PC-3 (cell line): ENCODE measurements at regions not wholly inside any gene's neighbourhood (a gene's known extent, or its start where the extent isn't known, plus 50 kb on each side); places are given as distances from the start of the nearest gene placed in this dataset.

ENCODE experiments used
- ATAC-seq: fragments of 200-7000 bp; cut with Tn5 transposase; 2 replicates; pipeline ENCODE4 v1.9.1; 2020; ENCODE audit warnings: mild to moderate bottlenecking, moderate library complexity
- BruUV-seq: library from RNA; stranded (reverse); fragments of 400-500 nt; replicated peaks from 2 replicates; lab custom pipeline; 2021; lab: Mats Ljungman, UMichigan
- CTCF ChIA-PET: fragments of 300-600 bp; sonication (Branson Sonifier 250); formaldehyde crosslinking; loops from one replicate; lab custom pipeline; 2022; ENCODE audit warnings: antibody characterized with exemption; lab: Charles Lee
- POLR2A ChIA-PET: fragments of 300-600 bp; sonication (Branson Sonifier 250); formaldehyde crosslinking; loops from one replicate; lab custom pipeline; 2022; ENCODE audit warnings: antibody characterized with exemption; ENCODE audit not compliant: unreplicated experiment; lab: Charles Lee
- DNase-seq: peaks from one replicate; pipeline ENCODE4 v3.0.0-alpha.2; 2015
- H2AFZ ChIP-seq: fragments of 300-600 bp; sonication (generic); 2 replicates; pipeline ENCODE4 v1.6.0; 2016; ENCODE audit warnings: antibody characterized with exemption, low read length
- H3F3A ChIP-seq: fragments of 300-600 bp; sonication (generic); one replicate; pipeline ENCODE4 v1.6.0; 2017; ENCODE audit warnings: antibody characterized with exemption, low read length, control low read depth, mild to moderate bottlenecking; ENCODE audit not compliant: unreplicated experiment
- H3K27ac ChIP-seq: fragments of 300-600 bp; sonication (generic); 2 replicates; pipeline ENCODE4 v1.5.1; 2016; ENCODE audit warnings: mild to moderate bottlenecking, low read length
- H3K27me3 ChIP-seq: fragments of 300-600 bp; sonication (generic); 2 replicates; pipeline ENCODE4 v1.6.1; 2016; ENCODE audit warnings: low read length, mixed read lengths
- H3K36me3 ChIP-seq: fragments of 300-600 bp; sonication (generic); 2 replicates; pipeline ENCODE4 v1.6.1; 2016; ENCODE audit warnings: low read depth, mixed run types, low read length, mixed read lengths
- H3K4me1 ChIP-seq: fragments of 300-600 bp; sonication (generic); 2 replicates; pipeline ENCODE4 v1.5.1; 2016; ENCODE audit warnings: low read length; ENCODE audit not compliant: insufficient read depth
- H3K4me2 ChIP-seq: fragments of 300-600 bp; sonication (generic); 2 replicates; pipeline ENCODE4 v1.6.0; 2016; ENCODE audit warnings: low read length
- H3K4me3 ChIP-seq: fragments of 300-600 bp; sonication (generic); 2 replicates; pipeline ENCODE4 v1.5.1; 2016; ENCODE audit warnings: mild to moderate bottlenecking, low read length, mixed read lengths
- H3K79me2 ChIP-seq: fragments of 300-600 bp; sonication (generic); 2 replicates; pipeline ENCODE4 v1.6.1; 2017; ENCODE audit warnings: low read length, mixed read lengths
- H3K9ac ChIP-seq: fragments of 300-600 bp; sonication (generic); 2 replicates; pipeline ENCODE4 v1.6.0; 2016; ENCODE audit warnings: mild to moderate bottlenecking, low read length
- H3K9me2 ChIP-seq: fragments of 300-600 bp; sonication (generic); replicated peaks from 2 replicates; pipeline ENCODE4 v1.6.1; 2016; ENCODE audit warnings: mixed run types, low read length, mixed read lengths
- H3K9me3 ChIP-seq: fragments of 300-600 bp; sonication (generic); 2 replicates; pipeline ENCODE4 v1.6.1; 2016; ENCODE audit warnings: low read length, mixed read lengths
- H4K20me1 ChIP-seq: fragments of 300-600 bp; sonication (generic); 2 replicates; pipeline ENCODE4 v1.6.1; 2016; ENCODE audit warnings: low read length, mixed read lengths
- CTCF ChIP-seq: fragments of 300-600 bp; sonication (generic); conservative IDR thresholded peaks from 2 replicates; pipeline ENCODE4 v1.5.1; 2017; ENCODE audit warnings: antibody characterized with exemption, low read depth, mild to moderate bottlenecking, low read length
- EZH2 ChIP-seq: fragments of 300-600 bp; sonication (generic); IDR thresholded peaks from one replicate; pipeline ENCODE4 v1.6.1; 2017; ENCODE audit warnings: antibody characterized with exemption, mild to moderate bottlenecking, low read length; ENCODE audit not compliant: unreplicated experiment
- EZH2phosphoT487 ChIP-seq: fragments of 300-600 bp; sonication (generic); IDR thresholded peaks from 2 replicates; pipeline ENCODE4 v1.6.1; 2018; ENCODE audit warnings: mild to moderate bottlenecking, antibody characterized with exemption, low read length, borderline replicate concordance
- intact Hi-C: fragments of 100-400 bp; cut with micrococcal nuclease; formaldehyde crosslinking; loops from 2 replicates; pipeline ENCODE4 v1.9.0; 2023

GRCh38 chr1:4084896-4085295, 184.8 kb upstream of the C1orf174 start:
- Histone ChIP-seq H3F3A (no peaks in the 10 kb centered on the region), H3K79me2 (no peaks in the 10 kb centered on the region), H3K36me3 (no peaks in the 10 kb centered on the region), H3K4me2 (no peak overlapping the region), H2AFZ (no peak overlapping the region), H3K4me1 (no peaks in the 10 kb centered on the region), H3K27me3 (peaks cover 60% of the 10 kb centered on the region), H3K9ac (no peak overlapping the region), H3K9me2 (no peaks in the 10 kb centered on the region), H3K27ac (no peak overlapping the region), H4K20me1 (no peaks in the 10 kb centered on the region), H3K4me3 (no peak overlapping the region), H3K9me3 (peaks cover 6% of the 10 kb centered on the region; the same call in 1 of the 2 replicates)
- no TSS peak for BruUV-seq
- TF ChIP-seq CTCF (no peak), EZH2phosphoT487 (no peak), EZH2 (no peak)
- DNase-seq, result no peak
- CTCF ChIA-PET, result no interaction called here
- POLR2A ChIA-PET, result no interaction called here
- intact Hi-C loops, result no loop called here
- no peak for ATAC-seq

GRCh38 chr1:4085546-4085945, 185.5 kb upstream of the C1orf174 start:
- no peak overlapping the region for H3K27ac ChIP-seq
- H3K9me2 ChIP-seq, result no peaks in the 10 kb centered on the region
- H3K4me3 ChIP-seq, result no peak overlapping the region
- no peak overlapping the region for H3K9ac ChIP-seq
- CTCF ChIA-PET, result no interaction called here
- no peak overlapping the region for H2AFZ ChIP-seq
- no peaks in the 10 kb centered on the region for H3K4me1 ChIP-seq
- H3F3A ChIP-seq, result no peaks in the 10 kb centered on the region
- ATAC-seq (no peak), DNase-seq (no peak)
- H4K20me1 ChIP-seq, result no peaks in the 10 kb centered on the region
- no peaks in the 10 kb centered on the region for H3K79me2 ChIP-seq
- POLR2A ChIA-PET, result no interaction called here
- H3K9me3 ChIP-seq, result no peaks in the 10 kb centered on the region
- TF ChIP-seq EZH2phosphoT487 (no peak), EZH2 (no peak), CTCF (no peak)
- intact Hi-C loops, result no loop called here
- peaks cover 61% of the 10 kb centered on the region for H3K27me3 ChIP-seq
- BruUV-seq, result no TSS peak
- no peaks in the 10 kb centered on the region for H3K36me3 ChIP-seq
- no peak overlapping the region for H3K4me2 ChIP-seq

- no peak for DNase-seq
- Histone ChIP-seq H2AFZ (no peak overlapping the region), H3K27ac (no peak overlapping the region), H3K9me3 (no peaks in the 10 kb centered on the region), H3K27me3 (peaks cover 61% of the 10 kb centered on the region), H3K4me1 (no peaks in the 10 kb centered on the region), H3K36me3 (no peaks in the 10 kb centered on the region), H3F3A (no peaks in the 10 kb centered on the region), H3K79me2 (no peaks in the 10 kb centered on the region), H3K4me2 (no peak overlapping the region), H3K4me3 (no peak overlapping the region), H4K20me1 (no peaks in the 10 kb centered on the region), H3K9me2 (no peaks in the 10 kb centered on the region), H3K9ac (no peak overlapping the region)
- TF ChIP-seq CTCF, result no peak
- TF ChIP-seq EZH2phosphoT487, result no peak
- TF ChIP-seq EZH2, result no peak
- no peak for ATAC-seq
- intact Hi-C loops, result no loop called here
- no TSS peak for BruUV-seq
- ChIA-PET CTCF (no interaction called here), POLR2A (no interaction called here)
Observed at GRCh38 chr1:4086085-4086850, 186.2 kb upstream of the C1orf174 start.
